Panc1 (cell line): ENCODE measurements at regions not wholly inside any gene's neighbourhood (a gene's known extent, or its start where the extent isn't known, plus 50 kb on each side); places are given as distances from the start of the nearest gene placed in this dataset.

ENCODE experiments used
- ATAC-seq: fragments of 200-7000 bp; cut with Tn5 transposase; 2 replicates; pipeline ENCODE4 v1.9.1; 2020; ENCODE audit warnings: mild to moderate bottlenecking, moderate library complexity
- BruUV-seq: library from RNA; stranded (reverse); fragments of 400-500 nt; replicated peaks from 2 replicates; lab custom pipeline; 2021; lab: Mats Ljungman, UMichigan
- CTCF ChIA-PET: fragments of 300-600 bp; sonication (Branson Sonifier 250); formaldehyde crosslinking; loops from one replicate; lab custom pipeline; 2022; ENCODE audit warnings: antibody characterized with exemption; lab: Charles Lee
- POLR2A ChIA-PET: fragments of 300-600 bp; sonication (Branson Sonifier 250); formaldehyde crosslinking; loops from one replicate; lab custom pipeline; 2022; ENCODE audit warnings: antibody characterized with exemption; lab: Charles Lee
- DNase-seq: peaks from one replicate; pipeline ENCODE4 v3.0.0-alpha.2; 2010; ENCODE audit warnings: low read depth, low spot score
- H3K27ac ChIP-seq: 2 replicates; pipeline ENCODE4 v1.5.1; 2011; ENCODE audit warnings: mild to moderate bottlenecking, low read length, inconsistent platforms
- H3K27me3 ChIP-seq: fragments of 200-500 bp; sonication (Bioruptor generic); 2 replicates; pipeline ENCODE4 v1.6.0; 2014; ENCODE audit warnings: low read length, inconsistent platforms; ENCODE audit not compliant: control insufficient read depth, insufficient read depth
- H3K36me3 ChIP-seq: fragments of 200-500 bp; sonication (Bioruptor generic); 2 replicates; pipeline ENCODE4 v1.5.1; 2014; ENCODE audit warnings: inconsistent platforms, mild to moderate bottlenecking, low read length, moderate library complexity; ENCODE audit not compliant: control insufficient read depth, insufficient read depth
- H3K4me1 ChIP-seq: 2 replicates; pipeline ENCODE4 v1.5.1; 2011; ENCODE audit warnings: inconsistent platforms, mild to moderate bottlenecking, low read length, moderate library complexity; ENCODE audit not compliant: control insufficient read depth, insufficient read depth
- H3K4me3 ChIP-seq, 2 experiments: 2 replicates each; pipeline ENCODE4 v1.5.1; 2011 to 2012; ENCODE audit warnings: low read depth in 2 of 2, low read length in 2 of 2, mild to moderate bottlenecking in 2 of 2, inconsistent platforms in 1 of 2, moderate library complexity in 1 of 2
- H3K9me3 ChIP-seq: fragments of 200-500 bp; sonication (Bioruptor generic); 2 replicates; pipeline ENCODE4 v1.5.1; 2014; ENCODE audit warnings: low read depth, mild to moderate bottlenecking, inconsistent platforms, low read length, moderate library complexity; ENCODE audit not compliant: control insufficient read depth, insufficient read depth
- POLR2AphosphoS5 ChIP-seq: IDR thresholded peaks from 2 replicates; pipeline ENCODE4 v1.6.1; 2012; ENCODE audit warnings: mild to moderate bottlenecking, low read depth, low read length, moderate library complexity
- SIN3A ChIP-seq: IDR thresholded peaks from 2 replicates; pipeline ENCODE4 v1.6.1; 2012; ENCODE audit warnings: low read depth, mild to moderate bottlenecking, low read length, moderate library complexity, borderline replicate concordance; ENCODE audit not compliant: insufficient read depth
- TCF7L2 ChIP-seq: IDR thresholded peaks from 2 replicates; pipeline ENCODE4 v1.6.1; 2011; ENCODE audit warnings: mild to moderate bottlenecking, low read depth, low read length, inconsistent platforms
- in situ Hi-C: cut with HindIII; loops from 2 replicates; pipeline ENCODE4 v1.10.0; 2016; ENCODE audit warnings: low sequenced_read_pairs, low pct_unique_long_range_greater_than_20kb
- intact Hi-C: fragments of 100-400 bp; cut with micrococcal nuclease; formaldehyde crosslinking; loops from one replicate; pipeline ENCODE4 v1.10.0; 2022; ENCODE audit not compliant: unreplicated experiment
- TF ChIP-seq, protein P1 (sequence below): fragments of 450-650 bp; IDR thresholded peaks from 2 replicates; pipeline ENCODE4 v1.5.1; 2017; ENCODE audit warnings: mild to moderate bottlenecking
- TF ChIP-seq, protein P2 (sequence below), 2 experiments: IDR thresholded peaks; 2 replicates each; pipeline ENCODE4 v1.6.1; 2011 to 2012; ENCODE audit warnings: low read depth in 2 of 2, control low read depth in 1 of 2, low read length in 1 of 2, mild to moderate bottlenecking in 1 of 2, moderate library complexity in 1 of 2; ENCODE audit not compliant: insufficient read depth in 1 of 2

DNA sequence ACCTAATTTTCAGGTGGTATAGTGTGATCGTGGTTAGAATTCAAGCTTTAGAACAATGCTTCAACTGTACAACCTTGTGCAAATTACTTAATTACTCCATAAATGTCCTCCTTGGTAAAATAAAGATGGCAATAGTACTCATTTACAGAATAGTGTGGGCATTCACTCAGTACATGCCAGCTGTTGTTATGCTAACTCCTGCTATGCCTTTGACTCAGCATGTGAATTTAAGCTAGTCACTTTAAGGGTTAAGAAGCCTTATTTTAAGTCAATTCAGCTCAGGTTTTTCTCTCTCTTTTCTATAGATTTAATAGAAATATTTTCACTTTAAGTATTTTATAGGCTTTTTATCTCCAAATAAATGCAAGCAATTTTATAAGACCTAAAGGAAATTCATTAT, 335.6 kb upstream of the ITGA1 start:
- CTCF ChIA-PET: no interaction called here
- intact Hi-C loops (no loop called here), in situ Hi-C loops (no loop called here)
- TF ChIP-seq, protein P1, sequence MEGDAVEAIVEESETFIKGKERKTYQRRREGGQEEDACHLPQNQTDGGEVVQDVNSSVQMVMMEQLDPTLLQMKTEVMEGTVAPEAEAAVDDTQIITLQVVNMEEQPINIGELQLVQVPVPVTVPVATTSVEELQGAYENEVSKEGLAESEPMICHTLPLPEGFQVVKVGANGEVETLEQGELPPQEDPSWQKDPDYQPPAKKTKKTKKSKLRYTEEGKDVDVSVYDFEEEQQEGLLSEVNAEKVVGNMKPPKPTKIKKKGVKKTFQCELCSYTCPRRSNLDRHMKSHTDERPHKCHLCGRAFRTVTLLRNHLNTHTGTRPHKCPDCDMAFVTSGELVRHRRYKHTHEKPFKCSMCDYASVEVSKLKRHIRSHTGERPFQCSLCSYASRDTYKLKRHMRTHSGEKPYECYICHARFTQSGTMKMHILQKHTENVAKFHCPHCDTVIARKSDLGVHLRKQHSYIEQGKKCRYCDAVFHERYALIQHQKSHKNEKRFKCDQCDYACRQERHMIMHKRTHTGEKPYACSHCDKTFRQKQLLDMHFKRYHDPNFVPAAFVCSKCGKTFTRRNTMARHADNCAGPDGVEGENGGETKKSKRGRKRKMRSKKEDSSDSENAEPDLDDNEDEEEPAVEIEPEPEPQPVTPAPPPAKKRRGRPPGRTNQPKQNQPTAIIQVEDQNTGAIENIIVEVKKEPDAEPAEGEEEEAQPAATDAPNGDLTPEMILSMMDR: no peak
- H3K4me1 ChIP-seq: no peaks in the 10 kb centered on the region
- H3K4me3 ChIP-seq: no peak overlapping the region
- no peaks in the 10 kb centered on the region for H3K36me3 ChIP-seq
- DNase-seq (no peak), ATAC-seq (no peak)
- no peak overlapping the region for H3K27ac ChIP-seq
- BruUV-seq: no TSS peak
- no peaks in the 10 kb centered on the region; the same call in 1 of the 2 replicates for H3K9me3 ChIP-seq
- POLR2A ChIA-PET: no interaction called here
- H3K27me3 ChIP-seq: no peaks in the 10 kb centered on the region

GRCh38 chr5:52453176-52453575, 334.5 kb upstream of the ITGA1 start:
- no peak for ATAC-seq
- no peaks in the 10 kb centered on the region for H3K27me3 ChIP-seq
- H3K4me1 ChIP-seq: no peaks in the 10 kb centered on the region
- TF ChIP-seq, protein P2, sequence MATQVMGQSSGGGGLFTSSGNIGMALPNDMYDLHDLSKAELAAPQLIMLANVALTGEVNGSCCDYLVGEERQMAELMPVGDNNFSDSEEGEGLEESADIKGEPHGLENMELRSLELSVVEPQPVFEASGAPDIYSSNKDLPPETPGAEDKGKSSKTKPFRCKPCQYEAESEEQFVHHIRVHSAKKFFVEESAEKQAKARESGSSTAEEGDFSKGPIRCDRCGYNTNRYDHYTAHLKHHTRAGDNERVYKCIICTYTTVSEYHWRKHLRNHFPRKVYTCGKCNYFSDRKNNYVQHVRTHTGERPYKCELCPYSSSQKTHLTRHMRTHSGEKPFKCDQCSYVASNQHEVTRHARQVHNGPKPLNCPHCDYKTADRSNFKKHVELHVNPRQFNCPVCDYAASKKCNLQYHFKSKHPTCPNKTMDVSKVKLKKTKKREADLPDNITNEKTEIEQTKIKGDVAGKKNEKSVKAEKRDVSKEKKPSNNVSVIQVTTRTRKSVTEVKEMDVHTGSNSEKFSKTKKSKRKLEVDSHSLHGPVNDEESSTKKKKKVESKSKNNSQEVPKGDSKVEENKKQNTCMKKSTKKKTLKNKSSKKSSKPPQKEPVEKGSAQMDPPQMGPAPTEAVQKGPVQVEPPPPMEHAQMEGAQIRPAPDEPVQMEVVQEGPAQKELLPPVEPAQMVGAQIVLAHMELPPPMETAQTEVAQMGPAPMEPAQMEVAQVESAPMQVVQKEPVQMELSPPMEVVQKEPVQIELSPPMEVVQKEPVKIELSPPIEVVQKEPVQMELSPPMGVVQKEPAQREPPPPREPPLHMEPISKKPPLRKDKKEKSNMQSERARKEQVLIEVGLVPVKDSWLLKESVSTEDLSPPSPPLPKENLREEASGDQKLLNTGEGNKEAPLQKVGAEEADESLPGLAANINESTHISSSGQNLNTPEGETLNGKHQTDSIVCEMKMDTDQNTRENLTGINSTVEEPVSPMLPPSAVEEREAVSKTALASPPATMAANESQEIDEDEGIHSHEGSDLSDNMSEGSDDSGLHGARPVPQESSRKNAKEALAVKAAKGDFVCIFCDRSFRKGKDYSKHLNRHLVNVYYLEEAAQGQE (IDR thresholded peaks at IDR 0.05; ENCODE audit: insufficient read depth in 1 of 2, low read depth in 2 of 2, low read length in 1 of 2): no peak
- TF ChIP-seq POLR2AphosphoS5: no peak
- no peaks in the 10 kb centered on the region; the same call in 1 of the 2 replicates for H3K9me3 ChIP-seq
- no TSS peak for BruUV-seq
- H3K4me3 ChIP-seq: no peak overlapping the region
- in situ Hi-C loops (no loop called here), intact Hi-C loops (no loop called here)
- CTCF ChIA-PET: no interaction called here
- H3K36me3 ChIP-seq: no peaks in the 10 kb centered on the region
- POLR2A ChIA-PET: no interaction called here
- no peak for DNase-seq
- H3K27ac ChIP-seq: no peak overlapping the region

- in situ Hi-C loops (no loop called here), intact Hi-C loops (no loop called here)
- DNase-seq (no peak), ATAC-seq (no peak)
- H3K9me3 ChIP-seq: no peaks in the 10 kb centered on the region; the same call in 1 of the 2 replicates
- no peak overlapping the region for H3K27ac ChIP-seq
- TF ChIP-seq TCF7L2 (no peak), POLR2AphosphoS5 (no peak), SIN3A (no peak)
- TF ChIP-seq, protein P2 (IDR thresholded peaks at IDR 0.05; ENCODE audit: insufficient read depth in 1 of 2, low read depth in 2 of 2, low read length in 1 of 2): no peak
- TF ChIP-seq, protein P1: no peak
- ChIA-PET CTCF (no interaction called here), POLR2A (no interaction called here)
- H3K4me3 ChIP-seq: no peak overlapping the region
- no peaks in the 10 kb centered on the region for H3K4me1 ChIP-seq
- H3K27me3 ChIP-seq: no peaks in the 10 kb centered on the region
- BruUV-seq: no TSS peak
- H3K36me3 ChIP-seq: no peaks in the 10 kb centered on the region
Observed at GRCh38 chr5:52455920-52456319, 331.8 kb upstream of the ITGA1 start.
